HG03060 (cell line): ENCODE measurements at regions not wholly inside any gene's neighbourhood (a gene's known extent, or its start where the extent isn't known, plus 50 kb on each side); places are given as distances from the start of the nearest gene placed in this dataset.
"Not testable (repeated sequence)": the region's sequence is repeated elsewhere in the genome, so short reads cannot be mapped to it uniquely, and the experiment has no call there.

ENCODE experiments used
- ATAC-seq: cut with Tn5 transposase; IDR thresholded peaks from one replicate; pipeline ENCODE4 v1.9.1; 2021; ENCODE audit warnings: low read depth, moderate number of reproducible peaks; ENCODE audit not compliant: unreplicated experiment

GRCh38 chr11:130979386-130979972 is 63.2 kb upstream of the SNX19 start:
- no peak for ATAC-seq

GRCh38 chr11:130980071-130980862 is 64.0 kb upstream of the SNX19 start:
- ATAC-seq = no peak

- ATAC-seq = not testable (repeated sequence)
These were observed 68.0 kb upstream of the SNX19 start for GRCh38 chr11:130984241-130984640.

GRCh38 chr11:130992788-130993187 is 76.5 kb upstream of the SNX19 start:
- no peak for ATAC-seq

GRCh38 chr11:130994043-130994442 is 77.8 kb upstream of the SNX19 start:
- ATAC-seq = no peak

GRCh38 chr11:130995266-130995665 is 79.0 kb upstream of the SNX19 start:
- ATAC-seq = no peak

- ATAC-seq = no peak
These were observed 81.0 kb upstream of the SNX19 start for GRCh38 chr11:130997278-130997677.

- ATAC-seq = no peak
These were observed 82.8 kb upstream of the SNX19 start for GRCh38 chr11:130999086-130999485.

GRCh38 chr11:130999992-131000770 is 83.9 kb upstream of the SNX19 start:
- no peak for ATAC-seq

- no peak for ATAC-seq
These were observed 85.9 kb upstream of the SNX19 start for GRCh38 chr11:131002145-131002544.

GRCh38 chr11:131005829-131006228 is 89.5 kb upstream of the SNX19 start:
- ATAC-seq = no peak

- ATAC-seq = no peak
These were observed 108.7 kb upstream of the SNX19 start for GRCh38 chr11:131025020-131025419.

- ATAC-seq = peak; percentile 56
These were observed 109.3 kb upstream of the SNX19 start for GRCh38 chr11:131025421-131026125.

GRCh38 chr11:131027491-131027890 is 111.2 kb upstream of the SNX19 start:
- no peak for ATAC-seq

- no peak for ATAC-seq
These were observed 116.9 kb upstream of the SNX19 start for GRCh38 chr11:131033151-131033651.

GRCh38 chr11:131036514-131036913 is 120.2 kb upstream of the SNX19 start:
- ATAC-seq = no peak

- ATAC-seq = no peak
These were observed 121.6 kb upstream of the SNX19 start for GRCh38 chr11:131037873-131038272.

GRCh38 chr11:131038597-131038996 is 122.3 kb upstream of the SNX19 start:
- ATAC-seq = no peak

GRCh38 chr11:131041331-131042040 is 125.2 kb upstream of the SNX19 start:
- no peak for ATAC-seq

- ATAC-seq = no peak
These were observed 125.7 kb upstream of the SNX19 start for GRCh38 chr11:131042041-131042390.
